ENCODE measurements at regions not wholly inside any gene's neighbourhood (a gene's known extent, or its start where the extent isn't known, plus 50 kb on each side); places are given as distances from the start of the nearest gene placed in this dataset.

GRCh38 chr16:63453261-63453660 lies 1417.0 kb upstream of the CDH8 start:
- H3K36me3 ChIP-seq (ENCODE audit: control insufficient read depth, low read length): no peaks in the 10 kb centered on the region
- no peaks in the 10 kb centered on the region for H3K79me2 ChIP-seq (ENCODE audit: control insufficient read depth, low read length)
- H3K4me2 ChIP-seq (ENCODE audit: low read length): no peak overlapping the region
- H3K27ac ChIP-seq (ENCODE audit: low read depth, low read length): no peak overlapping the region
- H3K4me3 ChIP-seq (ENCODE audit: low read length): no peak overlapping the region
- H3K4me1 ChIP-seq (ENCODE audit: control insufficient read depth, low read length): no peaks in the 10 kb centered on the region
- H3K9me3 ChIP-seq (ENCODE audit: control insufficient read depth, insufficient read depth, low read length): no peaks in the 10 kb centered on the region
- no peaks in the 10 kb centered on the region for H4K20me1 ChIP-seq (ENCODE audit: control insufficient read depth, insufficient read depth, low read depth, low read length)
- H3K9me2 ChIP-seq (replicated peaks; ENCODE audit: control insufficient read depth, low read length): no peaks in the 10 kb centered on the region
- no peaks in the 10 kb centered on the region for H3K27me3 ChIP-seq (ENCODE audit: control insufficient read depth, low read length)
- TF ChIP-seq, protein P1, sequence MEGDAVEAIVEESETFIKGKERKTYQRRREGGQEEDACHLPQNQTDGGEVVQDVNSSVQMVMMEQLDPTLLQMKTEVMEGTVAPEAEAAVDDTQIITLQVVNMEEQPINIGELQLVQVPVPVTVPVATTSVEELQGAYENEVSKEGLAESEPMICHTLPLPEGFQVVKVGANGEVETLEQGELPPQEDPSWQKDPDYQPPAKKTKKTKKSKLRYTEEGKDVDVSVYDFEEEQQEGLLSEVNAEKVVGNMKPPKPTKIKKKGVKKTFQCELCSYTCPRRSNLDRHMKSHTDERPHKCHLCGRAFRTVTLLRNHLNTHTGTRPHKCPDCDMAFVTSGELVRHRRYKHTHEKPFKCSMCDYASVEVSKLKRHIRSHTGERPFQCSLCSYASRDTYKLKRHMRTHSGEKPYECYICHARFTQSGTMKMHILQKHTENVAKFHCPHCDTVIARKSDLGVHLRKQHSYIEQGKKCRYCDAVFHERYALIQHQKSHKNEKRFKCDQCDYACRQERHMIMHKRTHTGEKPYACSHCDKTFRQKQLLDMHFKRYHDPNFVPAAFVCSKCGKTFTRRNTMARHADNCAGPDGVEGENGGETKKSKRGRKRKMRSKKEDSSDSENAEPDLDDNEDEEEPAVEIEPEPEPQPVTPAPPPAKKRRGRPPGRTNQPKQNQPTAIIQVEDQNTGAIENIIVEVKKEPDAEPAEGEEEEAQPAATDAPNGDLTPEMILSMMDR (IDR thresholded peaks at IDR 0.05; ENCODE audit: low read depth, low read length, poor library complexity, severe bottlenecking): no peak
- no peak for TF ChIP-seq EZH2phosphoT487 (IDR thresholded peaks at IDR 0.05; ENCODE audit: borderline replicate concordance, low read length)
- H3F3A ChIP-seq (ENCODE audit: control insufficient read depth, insufficient read depth): no peaks in the 10 kb centered on the region

DNA sequence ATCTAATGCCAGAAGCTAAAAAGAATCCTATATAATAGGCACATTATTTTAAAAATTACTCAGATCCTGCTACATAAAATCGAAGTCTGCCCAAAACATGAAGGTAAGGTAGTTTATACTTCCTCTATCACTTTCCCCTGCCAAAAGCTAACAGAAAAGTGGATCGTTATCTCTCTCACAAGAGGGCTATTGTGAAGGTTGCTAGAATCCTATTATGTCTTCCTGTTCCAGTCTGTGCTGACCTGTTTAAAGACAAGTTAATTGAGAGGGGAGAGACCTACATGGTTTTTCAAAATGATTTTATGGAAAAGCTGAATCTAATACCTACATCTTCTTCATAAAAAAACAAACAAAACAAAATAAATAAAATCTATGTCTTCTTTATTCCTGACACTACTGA lies 1410.9 kb upstream of the CDH8 start:
- Histone ChIP-seq H3K4me3 (ENCODE audit: low read length) (no peak overlapping the region), H3K79me2 (ENCODE audit: control insufficient read depth, low read length) (no peaks in the 10 kb centered on the region), H4K20me1 (ENCODE audit: control insufficient read depth, insufficient read depth, low read depth, low read length) (no peaks in the 10 kb centered on the region), H3K27me3 (ENCODE audit: control insufficient read depth, low read length) (no peaks in the 10 kb centered on the region), H3K4me1 (ENCODE audit: control insufficient read depth, low read length) (no peaks in the 10 kb centered on the region), H3K9me2 (replicated peaks; ENCODE audit: control insufficient read depth, low read length) (no peaks in the 10 kb centered on the region), H3K9me3 (ENCODE audit: control insufficient read depth, insufficient read depth, low read length) (no peaks in the 10 kb centered on the region), H3F3A (ENCODE audit: control insufficient read depth, insufficient read depth) (no peaks in the 10 kb centered on the region), H3K36me3 (ENCODE audit: control insufficient read depth, low read length) (no peaks in the 10 kb centered on the region), H3K27ac (ENCODE audit: low read depth, low read length) (no peak overlapping the region), H3K4me2 (ENCODE audit: low read length) (no peak overlapping the region)
- TF ChIP-seq, protein P1 (IDR thresholded peaks at IDR 0.05; ENCODE audit: low read depth, low read length, poor library complexity, severe bottlenecking): no peak

GRCh38 chr16:63442246-63442645 lies 1406.0 kb upstream of the CDH8 start:
- no peaks in the 10 kb centered on the region for H3K4me1 ChIP-seq (ENCODE audit: control insufficient read depth, low read length)
- no peaks in the 10 kb centered on the region for H3F3A ChIP-seq (ENCODE audit: control insufficient read depth, insufficient read depth)
- no peaks in the 10 kb centered on the region for H3K79me2 ChIP-seq (ENCODE audit: control insufficient read depth, low read length)
- no peaks in the 10 kb centered on the region for H3K27me3 ChIP-seq (ENCODE audit: control insufficient read depth, low read length)
- no peaks in the 10 kb centered on the region for H3K36me3 ChIP-seq (ENCODE audit: control insufficient read depth, low read length)
- H3K4me2 ChIP-seq (ENCODE audit: low read length): no peak overlapping the region
- H4K20me1 ChIP-seq (ENCODE audit: control insufficient read depth, insufficient read depth, low read depth, low read length): no peaks in the 10 kb centered on the region
- no peak overlapping the region for H3K27ac ChIP-seq (ENCODE audit: low read depth, low read length)
- H3K9me2 ChIP-seq (replicated peaks; ENCODE audit: control insufficient read depth, low read length): no peaks in the 10 kb centered on the region
- TF ChIP-seq EZH2phosphoT487 (IDR thresholded peaks at IDR 0.05; ENCODE audit: borderline replicate concordance, low read length): no peak
- TF ChIP-seq, protein P1 (IDR thresholded peaks at IDR 0.05; ENCODE audit: low read depth, low read length, poor library complexity, severe bottlenecking): no peak
- no peak overlapping the region for H3K4me3 ChIP-seq (ENCODE audit: low read length)
- no peaks in the 10 kb centered on the region for H3K9me3 ChIP-seq (ENCODE audit: control insufficient read depth, insufficient read depth, low read length)

Data from DOHH2 (cell line).